Endodermal cell (in vitro differentiated cells): ENCODE measurements at regions not wholly inside any gene's neighbourhood (a gene's known extent, or its start where the extent isn't known, plus 50 kb on each side); places are given as distances from the start of the nearest gene placed in this dataset.

Source experiments
- DNase-seq: peaks from one replicate; pipeline ENCODE4 v3.0.0-alpha.2; 2017
- H3K27ac ChIP-seq: 2 replicates; pipeline ENCODE4 v1.5.1; 2013; ENCODE audit warnings: mild to moderate bottlenecking, low read depth, low read length, moderate library complexity
- H3K27me3 ChIP-seq: 2 replicates; pipeline ENCODE4 v1.6.1; 2013; ENCODE audit warnings: mild to moderate bottlenecking, low read length, moderate library complexity; ENCODE audit not compliant: insufficient read depth, control insufficient read depth, poor library complexity, severe bottlenecking
- H3K36me3 ChIP-seq: 2 replicates; pipeline ENCODE4 v1.7.0; 2013; ENCODE audit warnings: mild to moderate bottlenecking, low read length, moderate library complexity; ENCODE audit not compliant: control insufficient read depth, insufficient read depth
- H3K4me1 ChIP-seq: one replicate; pipeline ENCODE4 v1.7.0; 2013; ENCODE audit warnings: low read length; ENCODE audit not compliant: control insufficient read depth, insufficient read depth
- H3K4me3 ChIP-seq: 2 replicates; pipeline ENCODE4 v1.5.1; 2013; ENCODE audit warnings: mild to moderate bottlenecking, low read length, moderate library complexity
- H3K9ac ChIP-seq: 2 replicates; pipeline ENCODE4 v1.6.1; 2013; ENCODE audit warnings: mild to moderate bottlenecking, low read length, moderate library complexity; ENCODE audit not compliant: poor library complexity, severe bottlenecking; ENCODE audit errors: extremely low read depth
- H3K9me3 ChIP-seq: 2 replicates; pipeline ENCODE4 v1.6.1; 2013; ENCODE audit warnings: mild to moderate bottlenecking, low read length, moderate library complexity; ENCODE audit not compliant: control insufficient read depth
- H3K27ac Mint-ChIP-seq: 2 replicates; pipeline ENCODE4 v1.8.0; 2020; ENCODE audit warnings: mixed read lengths
- H3K27me3 Mint-ChIP-seq: 2 replicates; pipeline ENCODE4 v1.8.0; 2021; ENCODE audit warnings: mild to moderate bottlenecking, mixed read lengths; ENCODE audit not compliant: insufficient read depth
- H3K36me3 Mint-ChIP-seq: 2 replicates; pipeline ENCODE4 v1.8.0; 2020; ENCODE audit warnings: low read depth, mixed read lengths
- H3K4me1 Mint-ChIP-seq: 2 replicates; pipeline ENCODE4 v1.8.0; 2020; ENCODE audit warnings: mixed read lengths
- H3K4me3 Mint-ChIP-seq: 2 replicates; pipeline ENCODE4 v1.8.0; 2020; ENCODE audit warnings: mild to moderate bottlenecking, moderate library complexity, mixed read lengths
- H3K9me3 Mint-ChIP-seq: 2 replicates; pipeline ENCODE4 v1.8.0; 2020; ENCODE audit warnings: mild to moderate bottlenecking, mixed read lengths
- WGBS, 2 experiments: methylation state at CpG; one replicate each; pipeline versions ENCODE4 v1.1.5 to v1.1.7; 2013; ENCODE audit warnings: missing lambda C conversion rate in 2 of 2, mixed read lengths in 1 of 2; ENCODE audit not compliant: insufficient coverage in 1 of 2, insufficient read length in 1 of 2; 5-methylcytosine and 5-hydroxymethylcytosine counted together
- TF ChIP-seq, protein P1 (sequence below): fragments of 200-600 bp; sonication (generic); conservative IDR thresholded peaks from 2 replicates; pipeline ENCODE4 v1.5.0; 2021; ENCODE audit warnings: antibody characterized with exemption, mild to moderate bottlenecking

- no peak overlapping the region for H3K9ac ChIP-seq
- peaks cover 7% of the 10 kb centered on the region for H3K27me3 Mint-ChIP-seq
- H3K27me3 ChIP-seq: peaks cover 24% of the 10 kb centered on the region
- no peaks in the 10 kb centered on the region for H3K36me3 Mint-ChIP-seq
- DNase-seq: no peak
- H3K4me1 Mint-ChIP-seq: peaks cover 3% of the 10 kb centered on the region
- no peak overlapping the region for H3K27ac Mint-ChIP-seq
- H3K4me3 ChIP-seq: no peak overlapping the region
- no peaks in the 10 kb centered on the region for H3K9me3 ChIP-seq
- H3K4me3 Mint-ChIP-seq: no peak overlapping the region
- H3K9me3 Mint-ChIP-seq: no peaks in the 10 kb centered on the region
- TF ChIP-seq, protein P1, sequence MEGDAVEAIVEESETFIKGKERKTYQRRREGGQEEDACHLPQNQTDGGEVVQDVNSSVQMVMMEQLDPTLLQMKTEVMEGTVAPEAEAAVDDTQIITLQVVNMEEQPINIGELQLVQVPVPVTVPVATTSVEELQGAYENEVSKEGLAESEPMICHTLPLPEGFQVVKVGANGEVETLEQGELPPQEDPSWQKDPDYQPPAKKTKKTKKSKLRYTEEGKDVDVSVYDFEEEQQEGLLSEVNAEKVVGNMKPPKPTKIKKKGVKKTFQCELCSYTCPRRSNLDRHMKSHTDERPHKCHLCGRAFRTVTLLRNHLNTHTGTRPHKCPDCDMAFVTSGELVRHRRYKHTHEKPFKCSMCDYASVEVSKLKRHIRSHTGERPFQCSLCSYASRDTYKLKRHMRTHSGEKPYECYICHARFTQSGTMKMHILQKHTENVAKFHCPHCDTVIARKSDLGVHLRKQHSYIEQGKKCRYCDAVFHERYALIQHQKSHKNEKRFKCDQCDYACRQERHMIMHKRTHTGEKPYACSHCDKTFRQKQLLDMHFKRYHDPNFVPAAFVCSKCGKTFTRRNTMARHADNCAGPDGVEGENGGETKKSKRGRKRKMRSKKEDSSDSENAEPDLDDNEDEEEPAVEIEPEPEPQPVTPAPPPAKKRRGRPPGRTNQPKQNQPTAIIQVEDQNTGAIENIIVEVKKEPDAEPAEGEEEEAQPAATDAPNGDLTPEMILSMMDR: no peak
- 82 to 90% methylated on average over 8 to 10 of the region's 10 CpGs for WGBS, 2 experiments
- no peaks in the 10 kb centered on the region for H3K4me1 ChIP-seq
- no peaks in the 10 kb centered on the region for H3K36me3 ChIP-seq
- no peak overlapping the region for H3K27ac ChIP-seq
Observed at GRCh38 chr7:25584112-25584938, 356.0 kb upstream of the NPVF start.

GRCh38 chr7:25586513-25586912 is 358.2 kb upstream of the NPVF start:
- H3K4me1 ChIP-seq: no peaks in the 10 kb centered on the region
- H3K4me3 ChIP-seq: no peak overlapping the region
- DNase-seq: no peak
- TF ChIP-seq, protein P1: no peak
- Mint-ChIP-seq H3K27me3 (peaks cover 4% of the 10 kb centered on the region), H3K36me3 (no peaks in the 10 kb centered on the region), H3K9me3 (no peaks in the 10 kb centered on the region), H3K27ac (no peak overlapping the region), H3K4me3 (no peak overlapping the region), H3K4me1 (no peaks in the 10 kb centered on the region)
- no peak overlapping the region for H3K9ac ChIP-seq
- H3K9me3 ChIP-seq: no peaks in the 10 kb centered on the region
- no peak overlapping the region for H3K27ac ChIP-seq
- no peaks in the 10 kb centered on the region for H3K36me3 ChIP-seq
- 81 to 90% methylated on average over 3 to 5 of the region's 5 CpGs for WGBS, 2 experiments
- peaks cover 22% of the 10 kb centered on the region for H3K27me3 ChIP-seq

DNA sequence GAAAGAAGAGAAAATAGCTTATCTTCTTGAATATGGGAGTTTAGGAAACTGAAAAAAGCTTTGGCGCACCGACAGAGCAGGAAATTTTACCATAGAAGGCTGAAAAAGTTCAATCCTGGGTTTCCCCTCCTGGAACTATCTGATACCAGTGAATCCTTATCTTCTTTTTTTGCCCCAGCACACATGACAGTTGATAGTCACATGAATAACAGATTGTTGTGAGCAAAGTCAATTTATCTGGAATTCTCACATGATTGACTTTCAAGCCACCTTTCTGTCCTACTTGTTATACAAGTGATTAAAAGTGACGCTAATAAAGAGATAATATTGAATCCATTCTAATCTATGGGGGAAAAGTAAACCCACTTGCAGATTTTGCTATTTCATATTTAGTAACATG is 365.8 kb upstream of the NPVF start:
- Mint-ChIP-seq H3K9me3 (no peaks in the 10 kb centered on the region), H3K4me3 (no peak overlapping the region), H3K27me3 (peaks cover 2% of the 10 kb centered on the region), H3K27ac (no peak overlapping the region), H3K4me1 (peaks cover 13% of the 10 kb centered on the region), H3K36me3 (no peaks in the 10 kb centered on the region)
- 89 to 90% methylated on average over 2 to 3 of the region's 3 CpGs for WGBS, 2 experiments
- peaks cover 13% of the 10 kb centered on the region for H3K4me1 ChIP-seq
- no peak for DNase-seq
- no peaks in the 10 kb centered on the region for H3K36me3 ChIP-seq
- no peak overlapping the region for H3K9ac ChIP-seq
- no peak overlapping the region for H3K27ac ChIP-seq
- H3K27me3 ChIP-seq: no peaks in the 10 kb centered on the region
- TF ChIP-seq, protein P1: no peak
- H3K9me3 ChIP-seq: no peaks in the 10 kb centered on the region
- no peak overlapping the region for H3K4me3 ChIP-seq
